Kidney epithelial cell (primary cell): ENCODE measurements at regions not wholly inside any gene's neighbourhood (a gene's known extent, or its start where the extent isn't known, plus 50 kb on each side); places are given as distances from the start of the nearest gene placed in this dataset.

Experiments used
- DNase-seq: peaks from one replicate; pipeline ENCODE4 v3.0.0-alpha.2; 2010; ENCODE audit warnings: low read depth
- H3K27me3 ChIP-seq: 2 replicates; pipeline ENCODE4 v1.6.0; 2011; ENCODE audit warnings: low read length; ENCODE audit not compliant: control insufficient read depth, insufficient read depth
- H3K36me3 ChIP-seq: 2 replicates; pipeline ENCODE4 v1.5.1; 2011; ENCODE audit warnings: low read length; ENCODE audit not compliant: control insufficient read depth, insufficient read depth
- H3K4me3 ChIP-seq: 2 replicates; pipeline ENCODE4 v1.5.1; 2011; ENCODE audit warnings: low read depth, mild to moderate bottlenecking, control low read depth, low read length
- CTCF ChIP-seq: IDR thresholded peaks from 2 replicates; pipeline ENCODE4 v1.5.1; 2011; ENCODE audit warnings: mild to moderate bottlenecking, moderate library complexity, low read length, control low read depth, inconsistent platforms; ENCODE audit not compliant: insufficient read depth, poor library complexity, severe bottlenecking

GRCh38 chr2:186032930-186033329 is 294.3 kb downstream of the FSIP2 start:
- no peak for DNase-seq
- Histone ChIP-seq H3K27me3 (no peaks in the 10 kb centered on the region), H3K36me3 (no peaks in the 10 kb centered on the region), H3K4me3 (no peak overlapping the region)
- TF ChIP-seq CTCF, result no peak

GRCh38 chr2:186033541-186033940 is 294.9 kb downstream of the FSIP2 start:
- Histone ChIP-seq H3K36me3 (no peaks in the 10 kb centered on the region), H3K27me3 (no peaks in the 10 kb centered on the region), H3K4me3 (no peak overlapping the region)
- TF ChIP-seq CTCF, result no peak
- DNase-seq, result no peak

- Histone ChIP-seq H3K4me3 (no peak overlapping the region), H3K36me3 (no peaks in the 10 kb centered on the region), H3K27me3 (no peaks in the 10 kb centered on the region)
- no peak for DNase-seq
- TF ChIP-seq CTCF, result no peak
Observed at GRCh38 chr2:186036862-186037449, 298.4 kb downstream of the FSIP2 start.

- Histone ChIP-seq H3K27me3 (no peaks in the 10 kb centered on the region), H3K4me3 (no peak overlapping the region), H3K36me3 (no peaks in the 10 kb centered on the region)
- TF ChIP-seq CTCF, result no peak
- no peak for DNase-seq
Observed at GRCh38 chr2:186042207-186043028, 303.8 kb downstream of the FSIP2 start.

GRCh38 chr2:186044761-186045160 is 306.2 kb downstream of the FSIP2 start:
- no peak for DNase-seq
- no peak overlapping the region for H3K4me3 ChIP-seq
- TF ChIP-seq CTCF, result no peak

GRCh38 chr2:186052930-186053329 is 314.3 kb downstream of the FSIP2 start:
- DNase-seq, result no peak
- no peaks in the 10 kb centered on the region for H3K27me3 ChIP-seq
- TF ChIP-seq CTCF, result no peak
- no peak overlapping the region for H3K4me3 ChIP-seq
- H3K36me3 ChIP-seq, result no peaks in the 10 kb centered on the region

More at GRCh38 chr2:186044761-186045160, 306.2 kb downstream of the FSIP2 start:
- H3K36me3 ChIP-seq, result no peaks in the 10 kb centered on the region
- H3K27me3 ChIP-seq, result no peaks in the 10 kb centered on the region
